22Rv1 (cell line): ENCODE measurements at regions not wholly inside any gene's neighbourhood (a gene's known extent, or its start where the extent isn't known, plus 50 kb on each side); places are given as distances from the start of the nearest gene placed in this dataset.

Experiments
- ZFX ChIP-seq: fragments of 450-650 bp; IDR thresholded peaks from 2 replicates; pipeline ENCODE4 v1.6.1; 2017; ENCODE audit warnings: antibody characterized with exemption, borderline replicate concordance
- TF ChIP-seq, protein P1 (sequence below): fragments of 450-650 bp; IDR thresholded peaks from 2 replicates; pipeline ENCODE4 v1.5.1; 2017; ENCODE audit warnings: mild to moderate bottlenecking

GRCh38 chr7:68393051-68393450 lies 1205.2 kb upstream of the AUTS2 start:
- TF ChIP-seq, protein P1, sequence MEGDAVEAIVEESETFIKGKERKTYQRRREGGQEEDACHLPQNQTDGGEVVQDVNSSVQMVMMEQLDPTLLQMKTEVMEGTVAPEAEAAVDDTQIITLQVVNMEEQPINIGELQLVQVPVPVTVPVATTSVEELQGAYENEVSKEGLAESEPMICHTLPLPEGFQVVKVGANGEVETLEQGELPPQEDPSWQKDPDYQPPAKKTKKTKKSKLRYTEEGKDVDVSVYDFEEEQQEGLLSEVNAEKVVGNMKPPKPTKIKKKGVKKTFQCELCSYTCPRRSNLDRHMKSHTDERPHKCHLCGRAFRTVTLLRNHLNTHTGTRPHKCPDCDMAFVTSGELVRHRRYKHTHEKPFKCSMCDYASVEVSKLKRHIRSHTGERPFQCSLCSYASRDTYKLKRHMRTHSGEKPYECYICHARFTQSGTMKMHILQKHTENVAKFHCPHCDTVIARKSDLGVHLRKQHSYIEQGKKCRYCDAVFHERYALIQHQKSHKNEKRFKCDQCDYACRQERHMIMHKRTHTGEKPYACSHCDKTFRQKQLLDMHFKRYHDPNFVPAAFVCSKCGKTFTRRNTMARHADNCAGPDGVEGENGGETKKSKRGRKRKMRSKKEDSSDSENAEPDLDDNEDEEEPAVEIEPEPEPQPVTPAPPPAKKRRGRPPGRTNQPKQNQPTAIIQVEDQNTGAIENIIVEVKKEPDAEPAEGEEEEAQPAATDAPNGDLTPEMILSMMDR = no peak
- no peak for TF ChIP-seq ZFX
